GM12878 (cell line): ENCODE measurements at regions not wholly inside any gene's neighbourhood (a gene's known extent, or its start where the extent isn't known, plus 50 kb on each side); places are given as distances from the start of the nearest gene placed in this dataset.
"Not testable (repeated sequence)": the region's sequence is repeated elsewhere in the genome, so short reads cannot be mapped to it uniquely, and the experiment has no call there.

Source experiments
- ATAC-seq: fragments of 200-7000 bp; cut with Tn5 transposase; 3 replicates; pipeline ENCODE4 v1.9.1; 2020; ENCODE audit warnings: mild to moderate bottlenecking, moderate library complexity
- BruUV-seq: library from RNA; stranded (reverse); fragments of 400-500 nt; replicated peaks from 2 replicates; lab custom pipeline; 2021; lab: Mats Ljungman, UMichigan
- CTCF ChIA-PET: fragments of 300-600 bp; sonication (Branson Sonifier 250); formaldehyde crosslinking; extraction: SDS; loops from one replicate; lab custom pipeline; 2021; ENCODE audit warnings: inconsistent platforms; lab: Yijun Ruan, JAX
- POLR2A ChIA-PET: fragments of 350-600 bp; formaldehyde crosslinking; extraction: SDS; loops from one replicate; lab custom pipeline; 2021; ENCODE audit warnings: inconsistent platforms; lab: Charles Lee
- RAD21 ChIA-PET: fragments of 300-600 bp; sonication (Branson Sonifier 250); formaldehyde crosslinking; loops from one replicate; lab custom pipeline; 2023; ENCODE audit warnings: antibody characterized with exemption; ENCODE audit not compliant: unreplicated experiment; lab: Charles Lee
- SMC1A ChIA-PET: fragments of 300-600 bp; sonication (Branson Sonifier 250); formaldehyde crosslinking; loops from one replicate; lab custom pipeline; 2023; ENCODE audit not compliant: unreplicated experiment, uncharacterized antibody; lab: Charles Lee
- DNase-seq: peaks from one replicate; pipeline ENCODE4 v3.0.0-alpha.2; 2011; ENCODE audit warnings: low read depth, low spot score
- FAIRE-seq: peaks from 3 replicates; lab custom pipeline; 2011; peaks lifted over from hg19 to GRCh38; lab: Jason Lieb, UNC
- H2AFZ ChIP-seq: 2 replicates; pipeline ENCODE4 v1.6.0; 2011; ENCODE audit warnings: low read depth, low read length, control low read depth; ENCODE audit not compliant: control insufficient read depth
- H3K27ac ChIP-seq: 2 replicates; pipeline ENCODE4 v1.5.1; 2011; ENCODE audit warnings: control low read depth; ENCODE audit not compliant: control insufficient read depth, insufficient read depth
- H3K27me3 ChIP-seq, 2 experiments: replicated peaks in 1 of 2; 2 replicates each; pipeline versions ENCODE4 v1.6.0 to v1.6.1; 2011; ENCODE audit warnings: low read length in 1 of 2; ENCODE audit not compliant: control insufficient read depth in 2 of 2, insufficient read depth in 2 of 2
- H3K36me3 ChIP-seq, 2 experiments: 2 replicates each; pipeline ENCODE4 v1.5.1; 2011; ENCODE audit warnings: low read length in 1 of 2; ENCODE audit not compliant: control insufficient read depth in 2 of 2, insufficient read depth in 2 of 2
- H3K4me1 ChIP-seq: 2 replicates; pipeline ENCODE4 v1.6.1; 2011; ENCODE audit warnings: mild to moderate bottlenecking, low read length, moderate library complexity, mixed read lengths; ENCODE audit not compliant: control insufficient read depth, insufficient read depth
- H3K4me2 ChIP-seq: 2 replicates; pipeline ENCODE4 v1.6.0; 2011; ENCODE audit warnings: control low read depth; ENCODE audit not compliant: control insufficient read depth, insufficient read depth
- H3K4me3 ChIP-seq: fragments of 200-600 bp; sonication (generic); 2 replicates; pipeline ENCODE4 v1.5.1; 2016
- H3K79me2 ChIP-seq: 2 replicates; pipeline ENCODE4 v1.6.0; 2011; ENCODE audit warnings: low read length; ENCODE audit not compliant: control insufficient read depth, insufficient read depth
- H3K9ac ChIP-seq: 2 replicates; pipeline ENCODE4 v1.8.0; 2011; ENCODE audit warnings: low read length, control low read depth, mixed read lengths; ENCODE audit not compliant: control insufficient read depth, insufficient read depth
- H3K9me3 ChIP-seq: replicated peaks from 3 replicates; pipeline ENCODE4 v1.5.1; 2011; ENCODE audit warnings: mild to moderate bottlenecking, low read length; ENCODE audit not compliant: control insufficient read depth, insufficient read depth
- H4K20me1 ChIP-seq: 2 replicates; pipeline ENCODE4 v1.6.0; 2011; ENCODE audit not compliant: control insufficient read depth, insufficient read depth
- WGBS: methylation state at CpG from one replicate; pipeline ENCODE4 v1.1.6; 2016; ENCODE audit warnings: low lambda C conversion rate; ENCODE audit not compliant: insufficient replicate concordance, insufficient coverage; ENCODE audit errors: missing lambda C conversion rate; 5-methylcytosine and 5-hydroxymethylcytosine counted together
- in situ Hi-C: fragments of 300-500 bp; cut with MboI; formaldehyde crosslinking; loops from 9 replicates; pipeline ENCODE4 v1.14.3; 2018; ENCODE audit warnings: mixed read lengths
- intact Hi-C: fragments of 100-400 bp; cut with micrococcal nuclease; formaldehyde crosslinking; loops from one replicate; pipeline ENCODE4 v1.14.2; 2022; ENCODE audit not compliant: unreplicated experiment

- RAD21 ChIA-PET, H4K20me1 ChIP-seq, H3K27ac ChIP-seq, H3K9ac ChIP-seq, SMC1A ChIA-PET, H3K27me3 ChIP-seq, DNase-seq, POLR2A ChIA-PET, H3K4me1 ChIP-seq, H3K79me2 ChIP-seq, H3K4me2 ChIP-seq, H3K9me3 ChIP-seq, in situ Hi-C loops, H3K4me3 ChIP-seq, H3K36me3 ChIP-seq, BruUV-seq, FAIRE-seq, intact Hi-C loops, CTCF ChIA-PET, H2AFZ ChIP-seq: not testable (repeated sequence)
- peak; percentile 79 for ATAC-seq
- WGBS: 30% methylated on average over 2 of the region's 6 CpGs
Observed at GRCh38 chr9:66695561-66696240, 204.8 kb upstream of the ZNF658 start.

DNA sequence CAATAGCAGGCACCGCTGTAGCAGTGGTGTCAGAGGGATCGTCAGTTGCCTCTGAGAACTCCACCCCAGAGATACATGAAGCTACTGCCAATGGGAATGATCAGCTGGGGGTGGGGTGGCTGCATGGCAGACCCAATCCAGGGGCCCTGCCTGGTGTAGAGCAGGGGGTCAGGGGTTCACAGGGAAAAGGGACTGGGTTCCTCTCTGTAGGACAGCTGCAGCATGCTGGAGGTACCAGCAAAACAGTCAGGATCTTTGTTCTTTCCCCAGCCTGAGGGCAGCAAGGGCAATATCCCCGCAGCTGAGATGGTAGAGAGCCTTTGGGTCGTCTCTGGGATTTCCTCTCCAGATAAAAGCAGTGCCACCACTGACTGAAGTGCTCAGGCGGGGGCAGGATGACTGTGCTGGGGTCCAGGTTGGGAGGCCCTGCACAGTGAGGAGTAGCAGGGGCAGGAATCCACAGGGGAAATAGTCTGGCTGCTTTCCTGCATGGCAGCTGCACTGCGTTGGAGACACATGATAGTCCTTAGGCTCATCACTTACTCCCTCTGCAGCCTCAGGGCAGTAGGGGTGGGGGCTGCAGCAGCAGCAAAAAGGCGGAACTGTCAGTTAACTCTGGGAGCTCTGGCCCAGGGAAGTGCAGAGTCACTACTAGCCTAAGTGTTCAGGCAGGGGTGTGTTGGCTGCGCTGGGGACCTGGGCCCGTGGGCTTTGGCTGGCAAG, 203.0 kb upstream of the ZNF658 start:
- CTCF ChIA-PET, ATAC-seq, H3K79me2 ChIP-seq, FAIRE-seq, H3K9me3 ChIP-seq, H3K4me1 ChIP-seq, H3K4me3 ChIP-seq, BruUV-seq, H2AFZ ChIP-seq, intact Hi-C loops, POLR2A ChIA-PET, in situ Hi-C loops, DNase-seq, H3K9ac ChIP-seq, RAD21 ChIA-PET, H3K4me2 ChIP-seq, H3K36me3 ChIP-seq, H4K20me1 ChIP-seq, H3K27ac ChIP-seq, H3K27me3 ChIP-seq, SMC1A ChIA-PET: not testable (repeated sequence)
- WGBS: no CpG with 5 or more reads among the region's 9 CpGs

DNA sequence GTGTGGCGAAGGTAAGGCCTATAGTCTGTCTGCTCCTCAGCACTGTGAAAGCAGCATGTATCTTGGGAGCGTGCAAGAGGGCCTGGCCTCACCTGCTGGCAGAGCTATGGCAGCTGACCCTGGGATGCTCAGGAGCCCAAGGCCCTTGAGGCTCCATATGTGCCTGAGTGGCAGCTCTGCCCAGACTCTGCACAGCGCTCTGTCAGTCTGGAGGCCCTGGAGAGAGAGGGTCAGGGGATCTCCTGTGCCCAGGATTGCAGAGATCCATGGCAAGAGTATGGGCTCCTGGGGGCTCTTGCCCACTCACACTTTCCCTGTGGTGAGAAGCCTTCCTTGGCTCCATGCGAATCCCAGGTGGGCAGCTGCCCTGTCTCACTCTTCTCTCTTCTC, 202.5 kb upstream of the ZNF658 start:
- H3K79me2 ChIP-seq, H3K27me3 ChIP-seq, H3K4me3 ChIP-seq, H3K4me2 ChIP-seq, SMC1A ChIA-PET, H3K27ac ChIP-seq, CTCF ChIA-PET, ATAC-seq, H3K4me1 ChIP-seq, H3K9me3 ChIP-seq, BruUV-seq, POLR2A ChIA-PET, H3K9ac ChIP-seq, RAD21 ChIA-PET, H2AFZ ChIP-seq, intact Hi-C loops, FAIRE-seq, in situ Hi-C loops, DNase-seq, H4K20me1 ChIP-seq, H3K36me3 ChIP-seq: not testable (repeated sequence)
- no CpG with 5 or more reads among the region's 4 CpGs for WGBS
